HCT116 (cell line): ENCODE measurements at regions not wholly inside any gene's neighbourhood (a gene's known extent, or its start where the extent isn't known, plus 50 kb on each side); places are given as distances from the start of the nearest gene placed in this dataset.
"Not testable (repeated sequence)": the region's sequence is repeated elsewhere in the genome, so short reads cannot be mapped to it uniquely, and the experiment has no call there.

Source experiments
- CTCF ChIP-seq, 3 experiments: fragments of 200-600 bp in 1 of 3; sonication (generic) in 1 of 3; IDR thresholded peaks in 2 of 3; conservative IDR thresholded peaks in 1 of 3; 2 replicates each; pipeline ENCODE4 v1.5.1; 2012 to 2017; ENCODE audit warnings: low read depth in 2 of 3, low read length in 2 of 3, antibody characterized with exemption in 1 of 3, borderline replicate concordance in 1 of 3, control low read depth in 1 of 3, mild to moderate bottlenecking in 1 of 3, mixed read lengths in 1 of 3, mixed run types in 1 of 3, moderate library complexity in 1 of 3; ENCODE audit not compliant: insufficient read depth in 1 of 3
- EZH2 ChIP-seq: fragments of 200-600 bp; sonication (generic); IDR thresholded peaks from 2 replicates; pipeline ENCODE4 v1.6.1; 2017; ENCODE audit warnings: antibody characterized with exemption, mixed run types
- MAX ChIP-seq: IDR thresholded peaks from 2 replicates; pipeline ENCODE4 v1.6.1; 2012
- POLR2A ChIP-seq: IDR thresholded peaks from 2 replicates; pipeline ENCODE4 v1.7.0; 2011; ENCODE audit warnings: borderline replicate concordance; ENCODE audit not compliant: insufficient read depth, insufficient read length; ENCODE audit errors: extremely low read depth
- POLR2AphosphoS5 ChIP-seq: IDR thresholded peaks from 2 replicates; pipeline ENCODE4 v1.6.1; 2011; ENCODE audit warnings: mild to moderate bottlenecking, low read depth, low read length, moderate library complexity
- REST ChIP-seq: IDR thresholded peaks from 2 replicates; pipeline ENCODE4 v1.6.1; 2012; ENCODE audit warnings: low read depth
- SP1 ChIP-seq: IDR thresholded peaks from 2 replicates; pipeline ENCODE4 v1.6.1; 2012; ENCODE audit warnings: low read depth
- ZNF274 ChIP-seq: fragments of 200-500 bp; sonication (Bioruptor generic); IDR thresholded peaks from 2 replicates; pipeline ENCODE4 v1.6.1; 2014; ENCODE audit warnings: mild to moderate bottlenecking, low read depth, low read length, inconsistent platforms

- TF ChIP-seq CTCF (IDR thresholded peaks at IDR 0.05 in 2 of 3, conservative IDR thresholded peaks at IDR 0.05 in 1 of 3; ENCODE audit: borderline replicate concordance in 1 of 3, insufficient read depth in 1 of 3, low read depth in 2 of 3, low read length in 2 of 3); POLR2AphosphoS5; POLR2A; ZNF274; EZH2; SP1; MAX; REST: not testable (repeated sequence)
These were observed 112.9 kb upstream of the IGLL5 start for GRCh38 chr22:22774762-22775161.
